Osteocyte (in vitro differentiated cells): ENCODE measurements at regions not wholly inside any gene's neighbourhood (a gene's known extent, or its start where the extent isn't known, plus 50 kb on each side); places are given as distances from the start of the nearest gene placed in this dataset.
A peak's percentile ranks its signal among the peaks of the same experiment; 100 is the strongest.

Source experiments
- DNase-seq: peaks from one replicate; pipeline ENCODE4 v3.0.0; 2021; ENCODE audit warnings: mixed read lengths; ENCODE audit not compliant: unreplicated experiment; ENCODE audit errors: extremely low spot score
- H3K27ac Mint-ChIP-seq: one replicate; pipeline ENCODE4 v1.8.0; 2021; ENCODE audit warnings: mild to moderate bottlenecking, mixed read lengths; ENCODE audit not compliant: unreplicated experiment
- H3K27me3 Mint-ChIP-seq: one replicate; pipeline ENCODE4 v1.8.0; 2021; ENCODE audit warnings: mixed read lengths; ENCODE audit not compliant: unreplicated experiment
- H3K36me3 Mint-ChIP-seq: one replicate; pipeline ENCODE4 v1.8.0; 2021; ENCODE audit warnings: mixed read lengths; ENCODE audit not compliant: unreplicated experiment
- H3K4me1 Mint-ChIP-seq: one replicate; pipeline ENCODE4 v1.8.0; 2021; ENCODE audit warnings: mixed read lengths; ENCODE audit not compliant: unreplicated experiment
- H3K4me3 Mint-ChIP-seq: one replicate; pipeline ENCODE4 v1.8.0; 2021; ENCODE audit warnings: mild to moderate bottlenecking, moderate library complexity, mixed read lengths; ENCODE audit not compliant: unreplicated experiment
- H3K9me3 Mint-ChIP-seq: one replicate; pipeline ENCODE4 v1.8.0; 2021; ENCODE audit warnings: mixed read lengths; ENCODE audit not compliant: unreplicated experiment
- CTCF ChIP-seq: fragments of 200-600 bp; sonication (generic); IDR thresholded peaks from 2 replicates; pipeline ENCODE4 v1.5.0; 2021; ENCODE audit warnings: antibody characterized with exemption, mild to moderate bottlenecking, moderate library complexity

GRCh38 chr21:17231771-17232170 is 281.1 kb upstream of the CXADR start:
- no peak for TF ChIP-seq CTCF
- no peak overlapping the region for H3K27ac Mint-ChIP-seq
- no peaks in the 10 kb centered on the region for H3K36me3 Mint-ChIP-seq
- H3K27me3 Mint-ChIP-seq = peaks cover 29% of the 10 kb centered on the region
- H3K9me3 Mint-ChIP-seq = peaks cover 29% of the 10 kb centered on the region
- DNase-seq = no peak
- H3K4me3 Mint-ChIP-seq = no peak overlapping the region
- H3K4me1 Mint-ChIP-seq = peaks cover 6% of the 10 kb centered on the region

- no peak overlapping the region for H3K4me3 Mint-ChIP-seq
- no peaks in the 10 kb centered on the region for H3K4me1 Mint-ChIP-seq
- H3K9me3 Mint-ChIP-seq = peaks cover 10% of the 10 kb centered on the region
- peaks cover 29% of the 10 kb centered on the region for H3K27me3 Mint-ChIP-seq
- no peak for DNase-seq
- H3K27ac Mint-ChIP-seq = no peak overlapping the region
- H3K36me3 Mint-ChIP-seq = no peaks in the 10 kb centered on the region
- TF ChIP-seq CTCF = no peak
Measured at GRCh38 chr21:17238468-17238867, 274.4 kb upstream of the CXADR start.

- peaks cover 12% of the 10 kb centered on the region for H3K27me3 Mint-ChIP-seq
- DNase-seq = no peak
- no peak overlapping the region for H3K4me3 Mint-ChIP-seq
- no peaks in the 10 kb centered on the region for H3K4me1 Mint-ChIP-seq
- no peak for TF ChIP-seq CTCF
- no peak overlapping the region for H3K27ac Mint-ChIP-seq
- H3K36me3 Mint-ChIP-seq = no peaks in the 10 kb centered on the region
- peaks cover 5% of the 10 kb centered on the region for H3K9me3 Mint-ChIP-seq
Measured at GRCh38 chr21:17250778-17251241, 262.0 kb upstream of the CXADR start.

- H3K36me3 Mint-ChIP-seq = no peaks in the 10 kb centered on the region
- H3K4me3 Mint-ChIP-seq = no peak overlapping the region
- no peak overlapping the region for H3K27ac Mint-ChIP-seq
- TF ChIP-seq CTCF = no peak
- H3K4me1 Mint-ChIP-seq = no peaks in the 10 kb centered on the region
- no peaks in the 10 kb centered on the region for H3K9me3 Mint-ChIP-seq
- H3K27me3 Mint-ChIP-seq = peaks cover 21% of the 10 kb centered on the region
- DNase-seq = no peak
Measured at GRCh38 chr21:17257784-17258183, 255.1 kb upstream of the CXADR start.

- Mint-ChIP-seq H3K9me3 (no peaks in the 10 kb centered on the region), H3K27ac (peak overlapping the region; percentile 62), H3K27me3 (no peaks in the 10 kb centered on the region), H3K4me1 (peaks cover 28% of the 10 kb centered on the region), H3K36me3 (no peaks in the 10 kb centered on the region), H3K4me3 (no peak overlapping the region)
- TF ChIP-seq CTCF = no peak
- DNase-seq = no peak
Measured at GRCh38 chr21:17264182-17264581, 248.7 kb upstream of the CXADR start.
